ENCODE measurements at regions not wholly inside any gene's neighbourhood (a gene's known extent, or its start where the extent isn't known, plus 50 kb on each side); places are given as distances from the start of the nearest gene placed in this dataset.

- DNase-seq, result no peak
- in situ Hi-C loops (cut with HindIII; ENCODE audit: low pct_ligation_motif_present, low pct_unique_long_range_greater_than_20kb, low sequenced_read_pairs), result no loop called here
Measured at GRCh38 chr5:117869596-117869995, 1118.8 kb downstream of the DTWD2 start.

- in situ Hi-C loops (cut with HindIII; ENCODE audit: low pct_ligation_motif_present, low pct_unique_long_range_greater_than_20kb, low sequenced_read_pairs), result no loop called here
- DNase-seq, result no peak
Measured at GRCh38 chr5:117863586-117864296, 1124.6 kb downstream of the DTWD2 start.

GRCh38 chr5:117860550-117860949, 1127.8 kb downstream of the DTWD2 start:
- in situ Hi-C loops (cut with HindIII; ENCODE audit: low pct_ligation_motif_present, low pct_unique_long_range_greater_than_20kb, low sequenced_read_pairs), result no loop called here

GRCh38 chr5:117859176-117859575, 1129.2 kb downstream of the DTWD2 start:
- DNase-seq, result no peak
- in situ Hi-C loops (cut with HindIII; ENCODE audit: low pct_ligation_motif_present, low pct_unique_long_range_greater_than_20kb, low sequenced_read_pairs), result no loop called here

More at GRCh38 chr5:117860550-117860949, 1127.8 kb downstream of the DTWD2 start:
- no peak for DNase-seq

DNA sequence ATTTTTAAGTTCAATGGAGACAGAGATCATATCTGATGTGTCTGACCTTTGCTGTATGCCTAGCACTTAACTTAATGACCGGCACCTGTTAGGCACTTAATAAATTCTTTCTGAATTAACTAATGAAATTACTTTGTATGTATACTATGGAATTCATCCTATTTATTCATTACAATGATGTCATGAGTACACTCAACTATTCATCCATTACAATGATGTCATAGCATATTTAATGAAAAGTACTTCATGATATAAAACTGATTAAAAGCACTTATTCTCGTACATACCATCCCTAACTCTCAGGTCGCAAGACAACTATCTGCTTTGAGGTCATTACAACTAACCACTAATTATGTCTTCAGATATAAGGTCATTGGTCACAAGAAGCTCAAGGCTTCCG, 1131.6 kb downstream of the DTWD2 start:
- DNase-seq, result no peak
- in situ Hi-C loops (cut with HindIII; ENCODE audit: low pct_ligation_motif_present, low pct_unique_long_range_greater_than_20kb, low sequenced_read_pairs), result no loop called here

GRCh38 chr5:117837786-117838185, 1150.6 kb downstream of the DTWD2 start:
- in situ Hi-C loops (cut with HindIII; ENCODE audit: low pct_ligation_motif_present, low pct_unique_long_range_greater_than_20kb, low sequenced_read_pairs), result no loop called here
- DNase-seq, result no peak

GRCh38 chr5:117833691-117834090, 1154.7 kb downstream of the DTWD2 start:
- DNase-seq, result no peak
- in situ Hi-C loops (cut with HindIII; ENCODE audit: low pct_ligation_motif_present, low pct_unique_long_range_greater_than_20kb, low sequenced_read_pairs), result no loop called here

- no peak for DNase-seq
- in situ Hi-C loops (cut with HindIII; ENCODE audit: low pct_ligation_motif_present, low pct_unique_long_range_greater_than_20kb, low sequenced_read_pairs), result no loop called here
Measured at GRCh38 chr5:117829646-117830045, 1158.7 kb downstream of the DTWD2 start.

- in situ Hi-C loops (cut with HindIII; ENCODE audit: low pct_ligation_motif_present, low pct_unique_long_range_greater_than_20kb, low sequenced_read_pairs), result no loop called here
Measured at GRCh38 chr5:117813850-117814249, 1174.5 kb downstream of the DTWD2 start.

GRCh38 chr5:117812861-117813260, 1175.5 kb downstream of the DTWD2 start:
- in situ Hi-C loops (cut with HindIII; ENCODE audit: low pct_ligation_motif_present, low pct_unique_long_range_greater_than_20kb, low sequenced_read_pairs), result no loop called here
- no peak for DNase-seq

More at GRCh38 chr5:117813850-117814249, 1174.5 kb downstream of the DTWD2 start:
- no peak for DNase-seq

DNA sequence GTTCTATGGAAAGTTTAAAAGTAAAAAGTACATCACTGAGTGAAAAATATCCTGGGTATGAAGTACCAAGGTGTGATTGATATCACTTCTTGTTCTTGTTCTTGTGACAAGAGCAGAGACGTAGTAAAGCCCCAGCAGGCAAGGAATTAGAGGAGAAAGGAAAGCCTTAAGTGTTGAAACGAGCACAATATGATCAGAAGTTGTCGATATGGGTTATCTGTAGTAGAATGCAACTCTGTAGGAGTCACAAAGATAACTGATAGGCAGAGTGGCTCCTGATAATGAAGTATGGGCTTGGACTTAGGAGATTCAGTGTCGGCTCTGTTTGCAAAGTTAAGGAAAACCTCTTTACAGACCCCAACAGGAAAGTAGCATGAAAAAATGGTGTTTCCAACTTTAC, 1179.1 kb downstream of the DTWD2 start:
- in situ Hi-C loops (cut with HindIII; ENCODE audit: low pct_ligation_motif_present, low pct_unique_long_range_greater_than_20kb, low sequenced_read_pairs), result no loop called here
- DNase-seq, result no peak

GRCh38 chr5:117805058-117805457, 1183.3 kb downstream of the DTWD2 start:
- in situ Hi-C loops (cut with HindIII; ENCODE audit: low pct_ligation_motif_present, low pct_unique_long_range_greater_than_20kb, low sequenced_read_pairs), result no loop called here
- no peak for DNase-seq

DNA sequence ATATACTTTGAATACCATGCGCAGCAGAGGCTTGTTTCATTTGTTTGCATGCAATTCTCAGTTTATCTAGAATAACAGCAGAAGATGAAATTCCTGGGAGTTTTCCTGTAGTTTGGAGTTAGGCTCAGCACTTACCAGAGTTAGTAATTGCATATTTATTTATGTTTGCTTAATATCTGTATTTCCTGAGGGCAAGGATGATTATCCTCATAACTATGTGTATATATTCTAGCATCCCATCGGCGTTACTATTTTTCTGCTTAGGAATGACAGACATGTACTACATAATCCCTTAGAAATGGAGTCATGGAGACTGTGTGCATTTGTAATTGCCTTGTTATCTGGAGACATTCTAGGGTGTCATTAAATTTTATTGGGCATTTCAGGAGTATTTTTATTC, 1184.8 kb downstream of the DTWD2 start:
- no peak for DNase-seq
- in situ Hi-C loops (cut with HindIII; ENCODE audit: low pct_ligation_motif_present, low pct_unique_long_range_greater_than_20kb, low sequenced_read_pairs), result no loop called here

DNA sequence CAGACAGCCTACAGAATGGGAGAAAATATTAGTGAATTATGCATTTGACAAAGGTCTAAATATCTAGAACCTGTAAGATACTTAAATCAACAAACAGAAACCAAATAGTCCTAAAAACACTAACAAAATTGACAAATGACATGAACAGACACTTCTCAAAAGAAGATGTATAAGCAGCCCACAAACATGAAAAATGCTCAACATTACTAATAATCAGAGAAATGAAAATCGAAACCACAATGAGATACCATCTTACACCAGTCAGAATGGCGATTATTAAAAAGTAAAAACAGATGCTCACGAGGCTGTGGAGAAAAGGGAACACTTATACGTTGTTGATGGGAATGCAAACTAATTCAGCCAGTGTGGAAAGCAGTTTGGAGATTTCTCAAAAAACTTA, 1186.8 kb downstream of the DTWD2 start:
- DNase-seq, result no peak
- in situ Hi-C loops (cut with HindIII; ENCODE audit: low pct_ligation_motif_present, low pct_unique_long_range_greater_than_20kb, low sequenced_read_pairs), result no loop called here

DNA sequence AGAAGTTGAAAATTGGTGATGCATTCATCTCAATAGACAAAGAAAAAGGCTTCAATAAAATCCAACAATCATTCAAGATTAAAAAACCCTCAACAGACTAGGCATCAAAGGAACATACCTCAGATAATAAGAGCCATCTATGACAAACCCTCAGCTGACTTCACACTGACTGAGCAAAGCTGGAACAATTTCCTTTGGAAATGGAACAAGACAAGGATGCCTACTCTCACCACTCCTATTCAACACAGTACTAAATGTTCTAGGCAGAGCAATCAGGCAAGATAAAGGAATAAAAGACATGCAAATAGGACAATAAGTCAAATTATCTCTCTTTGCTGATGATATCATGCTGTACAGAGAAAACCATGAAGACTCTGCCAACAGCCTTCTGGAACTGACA, 1188.1 kb downstream of the DTWD2 start:
- no peak for DNase-seq
- in situ Hi-C loops (cut with HindIII; ENCODE audit: low pct_ligation_motif_present, low pct_unique_long_range_greater_than_20kb, low sequenced_read_pairs), result no loop called here

- in situ Hi-C loops (cut with HindIII; ENCODE audit: low pct_ligation_motif_present, low pct_unique_long_range_greater_than_20kb, low sequenced_read_pairs), result no loop called here
- DNase-seq, result no peak
Measured at GRCh38 chr5:117794847-117795246, 1193.5 kb downstream of the DTWD2 start.

DNA sequence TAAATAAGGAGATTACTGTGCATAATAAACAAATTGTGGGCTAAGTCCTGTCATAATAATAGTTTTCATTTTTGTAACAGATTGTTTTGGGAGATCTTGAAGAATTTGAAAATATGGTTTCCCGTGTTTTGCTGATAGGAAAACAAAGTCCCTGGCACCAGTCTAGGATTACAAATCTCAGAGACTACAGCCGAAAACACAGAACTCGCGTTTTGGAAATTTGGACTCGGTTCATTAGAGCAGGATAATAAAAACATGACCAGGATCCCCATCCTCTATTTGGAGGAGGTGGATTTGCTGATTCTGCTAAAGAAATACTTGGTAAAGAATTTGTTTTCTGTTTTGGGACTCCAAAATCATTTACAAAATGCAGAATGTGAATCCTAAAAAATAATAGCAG, 1194.4 kb downstream of the DTWD2 start:
- DNase-seq, result no peak
- in situ Hi-C loops (cut with HindIII; ENCODE audit: low pct_ligation_motif_present, low pct_unique_long_range_greater_than_20kb, low sequenced_read_pairs), result no loop called here

GRCh38 chr5:117792476-117792875, 1195.9 kb downstream of the DTWD2 start:
- DNase-seq, result no peak

GRCh38 chr5:117788596-117788995, 1199.8 kb downstream of the DTWD2 start:
- DNase-seq, result peak; percentile 55
- in situ Hi-C loops (cut with HindIII; ENCODE audit: low pct_ligation_motif_present, low pct_unique_long_range_greater_than_20kb, low sequenced_read_pairs), result no loop called here

More at GRCh38 chr5:117792476-117792875, 1195.9 kb downstream of the DTWD2 start:
- in situ Hi-C loops (cut with HindIII; ENCODE audit: low pct_ligation_motif_present, low pct_unique_long_range_greater_than_20kb, low sequenced_read_pairs), result no loop called here

DNA sequence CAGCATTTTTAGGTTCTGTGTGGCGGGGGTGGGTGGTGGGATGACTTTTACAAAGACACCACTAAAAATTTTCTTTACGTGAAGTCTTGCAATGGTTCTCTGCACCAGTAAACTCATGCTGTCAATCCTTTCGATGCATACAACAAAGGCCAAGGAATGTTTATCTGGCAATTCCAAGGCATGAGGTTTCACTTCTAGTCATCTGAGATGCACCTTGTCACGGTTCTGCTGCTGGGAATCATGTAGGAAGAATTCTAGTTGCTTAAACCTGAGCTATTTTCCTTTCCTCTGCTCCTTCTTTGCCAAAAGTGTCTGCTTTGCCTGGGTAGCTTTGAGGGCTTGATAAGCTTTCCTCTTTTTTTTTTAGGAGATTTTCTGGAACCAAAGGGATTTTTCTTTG, 1204.5 kb upstream of the SEMA6A start:
- no peak for DNase-seq
- in situ Hi-C loops (cut with HindIII; ENCODE audit: low pct_ligation_motif_present, low pct_unique_long_range_greater_than_20kb, low sequenced_read_pairs), result no loop called here

DNA sequence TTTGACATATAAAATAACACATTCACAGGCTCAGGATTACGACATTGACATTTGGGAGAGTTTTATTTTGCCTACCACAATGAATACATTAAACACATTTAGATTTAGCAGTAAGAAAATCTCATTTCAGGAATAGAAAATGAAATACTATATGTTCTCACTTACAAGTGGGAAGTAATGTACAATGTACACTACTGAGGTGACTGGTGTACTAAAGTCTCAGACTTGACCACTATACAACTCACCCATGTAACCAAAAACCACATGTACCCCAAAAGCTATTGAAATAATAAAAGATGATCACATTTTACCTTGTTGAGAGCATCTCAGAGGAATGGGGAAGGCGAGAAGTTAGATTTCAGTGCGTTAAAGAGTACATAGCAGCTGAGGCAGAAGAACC, 1202.4 kb upstream of the SEMA6A start:
- in situ Hi-C loops (cut with HindIII; ENCODE audit: low pct_ligation_motif_present, low pct_unique_long_range_greater_than_20kb, low sequenced_read_pairs), result no loop called here
- no peak for DNase-seq
